AG09319 (cell line): ENCODE measurements at regions not wholly inside any gene's neighbourhood (a gene's known extent, or its start where the extent isn't known, plus 50 kb on each side); places are given as distances from the start of the nearest gene placed in this dataset.

Source experiments
- DNase-seq: peaks from one replicate; pipeline ENCODE4 v3.0.0-alpha.2; 2010; ENCODE audit warnings: low read depth; ENCODE audit errors: extremely low read depth
- TF ChIP-seq, protein P1 (sequence below): IDR thresholded peaks from 2 replicates; pipeline ENCODE4 v1.5.1; 2011; ENCODE audit warnings: low read depth, mild to moderate bottlenecking, inconsistent platforms, low read length, moderate library complexity

DNA sequence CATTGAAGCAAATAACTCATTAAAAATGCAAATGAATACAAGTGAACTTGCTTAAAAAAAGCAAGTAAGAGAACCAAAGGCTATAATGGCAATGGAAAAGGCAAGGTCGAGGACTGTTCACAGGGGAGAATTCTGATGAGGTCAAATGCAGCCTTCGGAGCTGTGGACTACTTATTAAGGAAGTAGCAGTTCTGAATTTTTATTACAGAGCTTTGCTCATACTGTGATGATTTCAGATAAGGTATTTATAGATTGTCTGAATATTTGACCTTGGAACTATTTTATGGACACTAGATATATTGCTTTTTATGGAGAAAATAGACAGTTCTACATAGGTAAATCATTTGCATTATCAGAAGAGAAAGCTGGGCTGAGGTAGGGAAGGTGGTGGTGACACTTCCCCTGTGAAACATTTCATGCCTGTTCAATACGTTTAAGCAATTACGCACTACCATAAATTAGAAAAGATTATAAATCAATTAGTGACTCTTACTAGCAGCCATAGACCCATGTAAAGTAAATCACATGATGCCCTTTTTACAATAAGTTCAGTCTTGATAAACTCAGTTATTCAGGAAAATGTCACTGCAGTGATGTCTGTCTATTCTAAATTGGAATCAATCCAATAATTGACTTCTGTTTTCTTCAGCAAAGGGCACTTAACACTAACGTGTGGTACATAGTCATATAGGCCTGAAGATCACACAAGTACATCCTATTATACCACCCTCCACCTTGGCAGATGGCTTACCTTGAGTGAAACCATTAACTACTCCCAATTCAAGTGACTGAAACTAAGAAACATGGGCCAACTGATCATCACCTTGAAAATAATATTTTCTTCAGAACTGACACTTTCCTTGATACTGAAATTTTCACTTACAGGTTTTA lies 260.0 kb downstream of the KLF12 start:
- no peak for DNase-seq
- TF ChIP-seq, protein P1, sequence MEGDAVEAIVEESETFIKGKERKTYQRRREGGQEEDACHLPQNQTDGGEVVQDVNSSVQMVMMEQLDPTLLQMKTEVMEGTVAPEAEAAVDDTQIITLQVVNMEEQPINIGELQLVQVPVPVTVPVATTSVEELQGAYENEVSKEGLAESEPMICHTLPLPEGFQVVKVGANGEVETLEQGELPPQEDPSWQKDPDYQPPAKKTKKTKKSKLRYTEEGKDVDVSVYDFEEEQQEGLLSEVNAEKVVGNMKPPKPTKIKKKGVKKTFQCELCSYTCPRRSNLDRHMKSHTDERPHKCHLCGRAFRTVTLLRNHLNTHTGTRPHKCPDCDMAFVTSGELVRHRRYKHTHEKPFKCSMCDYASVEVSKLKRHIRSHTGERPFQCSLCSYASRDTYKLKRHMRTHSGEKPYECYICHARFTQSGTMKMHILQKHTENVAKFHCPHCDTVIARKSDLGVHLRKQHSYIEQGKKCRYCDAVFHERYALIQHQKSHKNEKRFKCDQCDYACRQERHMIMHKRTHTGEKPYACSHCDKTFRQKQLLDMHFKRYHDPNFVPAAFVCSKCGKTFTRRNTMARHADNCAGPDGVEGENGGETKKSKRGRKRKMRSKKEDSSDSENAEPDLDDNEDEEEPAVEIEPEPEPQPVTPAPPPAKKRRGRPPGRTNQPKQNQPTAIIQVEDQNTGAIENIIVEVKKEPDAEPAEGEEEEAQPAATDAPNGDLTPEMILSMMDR = no peak

DNA sequence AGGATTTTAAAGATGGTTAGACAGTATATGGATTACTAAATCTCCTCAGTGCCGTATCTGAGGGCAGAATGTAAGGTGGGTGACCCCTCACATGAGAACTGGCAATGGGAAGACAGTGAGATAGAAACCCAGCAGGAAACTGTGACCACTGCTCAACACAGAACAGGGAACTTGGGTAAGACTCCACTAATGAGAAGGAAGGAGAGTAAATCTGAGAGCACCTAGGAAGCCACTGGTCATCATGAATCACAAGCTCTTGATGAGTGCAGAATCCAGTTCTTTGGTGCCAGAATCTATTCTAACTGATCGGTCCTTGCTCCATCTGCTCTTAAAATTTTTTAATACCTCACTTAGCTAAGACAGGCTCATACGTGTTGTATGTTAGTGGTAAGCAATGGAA lies 261.8 kb downstream of the KLF12 start:
- DNase-seq = no peak
- TF ChIP-seq, protein P1 = no peak

DNA sequence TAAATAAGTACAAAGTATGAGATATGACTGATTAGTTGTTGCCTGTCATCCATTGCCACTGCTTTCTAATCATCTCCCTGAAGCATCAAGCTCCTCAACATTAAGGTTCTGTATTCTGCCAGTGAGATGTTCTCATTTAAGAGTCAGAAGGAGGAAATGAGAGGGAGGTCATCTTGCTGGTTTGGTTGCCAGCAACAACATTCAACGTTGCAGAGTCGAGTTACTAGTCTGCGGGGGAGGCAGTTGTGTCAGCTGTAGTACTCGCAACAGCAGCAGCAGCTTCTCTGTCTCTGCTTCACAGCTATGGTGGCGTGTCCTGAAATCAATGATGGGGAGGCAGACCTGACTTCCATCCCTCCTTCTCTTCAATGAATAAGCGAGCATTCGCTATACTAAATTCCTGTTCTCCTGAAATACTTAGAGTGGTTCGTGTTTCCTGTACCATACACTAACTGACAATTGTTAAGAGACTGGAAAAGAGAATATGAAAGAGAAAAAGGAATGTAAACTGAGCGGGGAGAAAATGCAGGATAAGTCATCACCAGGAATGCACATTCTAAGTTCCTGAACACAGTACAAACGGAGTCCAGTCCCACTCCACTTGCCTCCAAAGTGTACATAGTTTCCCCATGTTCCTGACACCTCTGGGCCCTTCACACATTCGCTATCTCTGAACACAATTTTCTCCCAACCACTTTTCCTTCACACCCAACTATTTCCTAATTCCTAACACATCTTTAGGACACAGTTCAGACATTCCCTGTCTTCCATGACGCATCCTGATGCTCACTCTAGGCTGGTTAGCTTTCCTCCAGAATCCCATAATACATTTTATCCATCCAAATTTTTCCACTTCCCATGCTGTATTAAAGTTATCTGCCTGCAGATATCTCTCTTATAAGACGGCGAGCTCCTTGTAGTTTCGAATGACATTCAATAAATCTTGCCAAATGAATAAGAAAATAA lies 263.0 kb downstream of the KLF12 start:
- TF ChIP-seq, protein P1 = no peak
- peak; percentile 30 for DNase-seq

DNA sequence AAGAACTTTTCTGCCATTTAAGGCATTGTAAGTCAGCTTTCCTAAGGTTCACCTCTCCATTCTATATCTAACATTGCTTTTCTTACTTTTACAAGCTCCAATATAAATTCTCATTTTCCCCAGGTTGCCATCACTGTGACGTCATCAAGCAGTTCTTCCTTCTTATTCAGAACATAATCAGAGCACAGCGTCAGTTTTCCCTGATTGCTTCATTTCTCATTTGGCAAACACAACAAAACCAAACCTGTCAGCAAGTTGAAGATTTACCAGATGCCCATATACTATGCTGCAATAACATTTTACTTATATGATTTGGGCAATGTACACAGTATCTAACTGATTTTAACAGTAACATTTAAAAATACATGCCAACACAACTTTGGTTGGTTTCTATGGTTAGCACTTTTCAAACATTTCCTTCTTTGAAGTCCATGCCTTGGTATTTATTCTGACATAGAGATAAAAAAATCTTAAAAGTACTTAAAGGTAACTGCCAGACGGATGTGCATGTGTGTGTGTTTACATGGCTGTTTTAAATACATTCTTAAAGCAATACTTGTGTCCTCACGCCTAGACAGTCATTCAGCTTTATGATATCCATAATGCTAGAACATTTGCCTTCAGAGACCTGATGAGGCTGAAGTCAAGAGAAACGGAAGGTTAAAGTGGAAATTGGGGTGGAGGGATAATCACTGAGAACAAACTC lies 264.0 kb downstream of the KLF12 start:
- TF ChIP-seq, protein P1 = no peak
- DNase-seq = no peak

DNA sequence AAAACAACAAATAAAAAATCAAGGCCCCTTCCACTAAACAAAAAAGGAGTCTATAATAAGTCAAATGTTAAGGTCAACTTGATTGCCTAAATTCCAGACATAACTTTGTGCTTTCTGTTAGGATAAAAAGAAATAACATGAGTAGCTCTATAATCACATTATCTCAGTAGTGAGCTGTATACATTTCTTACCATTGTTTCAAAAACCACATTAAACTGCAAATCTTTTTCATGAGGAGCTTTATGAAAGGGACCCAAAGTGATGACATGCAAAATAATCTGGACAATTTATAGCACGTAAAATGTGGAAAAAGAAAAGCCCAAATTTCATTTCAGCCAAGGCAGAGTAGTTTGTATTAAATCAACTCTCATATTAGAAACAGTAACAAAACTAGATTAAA lies 269.2 kb downstream of the KLF12 start:
- DNase-seq = no peak
- TF ChIP-seq, protein P1 = no peak

DNA sequence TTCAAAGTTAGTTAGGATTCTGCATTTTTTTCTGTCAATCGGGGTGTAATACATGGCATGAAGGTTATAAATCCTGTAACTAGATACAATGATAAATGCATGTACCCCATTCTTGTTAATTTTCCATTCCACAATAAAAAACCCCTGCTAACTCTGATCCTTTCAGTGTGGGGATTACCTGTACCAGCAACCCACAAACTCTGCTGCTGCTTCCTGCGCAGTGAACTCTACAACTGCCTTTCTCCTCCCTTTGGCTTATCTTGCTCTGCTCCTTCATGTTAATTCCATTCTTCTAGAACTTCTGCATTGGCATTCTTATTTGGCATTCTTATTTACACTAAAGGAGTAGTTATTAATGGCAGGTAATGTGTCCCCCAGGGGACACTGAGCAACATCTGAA lies 273.1 kb downstream of the KLF12 start:
- TF ChIP-seq, protein P1 = no peak

More for the DNA sequence above, 273.1 kb downstream of the KLF12 start:
- no peak for DNase-seq
